Caco-2 (cell line): ENCODE measurements at regions not wholly inside any gene's neighbourhood (a gene's known extent, or its start where the extent isn't known, plus 50 kb on each side); places are given as distances from the start of the nearest gene placed in this dataset.

Experiments
- BruUV-seq: library from RNA; stranded (reverse); fragments of 400-500 nt; replicated peaks from 2 replicates; lab custom pipeline; 2021; lab: Mats Ljungman, UMichigan
- CTCF ChIA-PET: fragments of 300-600 bp; sonication (Branson Sonifier 250); formaldehyde crosslinking; loops from one replicate; lab custom pipeline; 2022; ENCODE audit warnings: antibody characterized with exemption; lab: Charles Lee
- POLR2A ChIA-PET: fragments of 300-600 bp; sonication (Branson Sonifier 250); formaldehyde crosslinking; loops from one replicate; lab custom pipeline; 2022; ENCODE audit warnings: antibody characterized with exemption; lab: Charles Lee
- DNase-seq, 2 experiments: peaks; one replicate each; pipeline versions ENCODE4 v3.0.0 to v3.0.0-alpha.2; 2020 to 2022
- H3K27me3 ChIP-seq: replicated peaks from 2 replicates; pipeline ENCODE4 v1.6.0; 2011; ENCODE audit warnings: low read length; ENCODE audit not compliant: control insufficient read depth, insufficient read depth
- H3K36me3 ChIP-seq: 2 replicates; pipeline ENCODE4 v1.5.1; 2011; ENCODE audit warnings: low read length; ENCODE audit not compliant: control insufficient read depth, insufficient read depth
- H3K4me1 ChIP-seq: fragments of 250-450 bp; sonication (Bioruptor Pico); 2 replicates; pipeline ENCODE4 v1.5.1; 2020; ENCODE audit warnings: mild to moderate bottlenecking
- H3K4me3 ChIP-seq: 2 replicates; pipeline ENCODE4 v1.5.1; 2011; ENCODE audit warnings: low read depth, mild to moderate bottlenecking, control low read depth, low read length
- H3K9me3 ChIP-seq: fragments of 250-450 bp; sonication (Bioruptor Pico); 2 replicates; pipeline ENCODE4 v1.5.1; 2020; ENCODE audit warnings: mild to moderate bottlenecking, moderate library complexity
- H3K27ac Mint-ChIP-seq: one replicate; pipeline ENCODE4 v1.8.0; 2022; ENCODE audit warnings: mixed read lengths; ENCODE audit not compliant: unreplicated experiment
- H3K27me3 Mint-ChIP-seq: one replicate; pipeline ENCODE4 v1.8.0; 2022; ENCODE audit warnings: mixed read lengths; ENCODE audit not compliant: insufficient read depth, unreplicated experiment
- H3K36me3 Mint-ChIP-seq: one replicate; pipeline ENCODE4 v1.8.0; 2022; ENCODE audit warnings: mild to moderate bottlenecking, mixed read lengths; ENCODE audit not compliant: insufficient read depth, unreplicated experiment
- H3K4me1 Mint-ChIP-seq: one replicate; pipeline ENCODE4 v1.8.0; 2022; ENCODE audit warnings: low read depth, mixed read lengths; ENCODE audit not compliant: unreplicated experiment
- H3K4me3 Mint-ChIP-seq: one replicate; pipeline ENCODE4 v1.8.0; 2022; ENCODE audit warnings: mild to moderate bottlenecking, moderate library complexity, mixed read lengths; ENCODE audit not compliant: unreplicated experiment
- H3K9me3 Mint-ChIP-seq: one replicate; pipeline ENCODE4 v1.8.0; 2022; ENCODE audit warnings: mixed read lengths; ENCODE audit not compliant: unreplicated experiment
- intact Hi-C: fragments of 100-400 bp; cut with micrococcal nuclease; formaldehyde crosslinking; loops from one replicate; pipeline ENCODE4 v1.10.0; 2022; ENCODE audit not compliant: unreplicated experiment
- TF ChIP-seq, protein P1 (sequence below), 2 experiments: fragments of 200-600 bp in 1 of 2; IDR thresholded peaks; 1 replicate in 1 of 2; 2 replicates in 1 of 2; pipeline versions ENCODE4 v1.5.1 to v1.8.0; 2011 to 2022; ENCODE audit warnings: antibody characterized with exemption in 1 of 2, control low read depth in 1 of 2, inconsistent platforms in 1 of 2, low read depth in 1 of 2, low read length in 1 of 2, mild to moderate bottlenecking in 1 of 2, moderate library complexity in 1 of 2; ENCODE audit not compliant: insufficient read depth in 1 of 2, severe bottlenecking in 1 of 2, unreplicated experiment in 1 of 2

DNA sequence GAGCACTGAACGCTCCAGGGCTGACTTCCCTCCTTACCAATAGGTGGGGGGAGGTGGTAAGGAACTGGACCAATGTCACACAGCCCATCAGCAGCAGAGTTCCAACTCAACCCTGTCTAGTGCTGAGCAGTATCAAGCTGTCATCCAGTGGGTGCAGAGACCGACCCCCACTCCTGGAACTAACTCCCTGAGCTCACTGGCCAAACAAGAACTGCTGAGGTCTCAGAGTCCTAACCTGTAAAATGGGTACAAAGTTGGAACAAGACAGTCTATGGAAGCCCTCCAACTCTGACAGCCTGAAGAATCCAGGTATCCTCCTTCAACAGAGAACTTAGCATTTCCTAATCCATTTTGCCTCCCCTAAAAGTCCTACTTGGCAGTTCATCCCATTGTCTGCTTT, 91.1 kb upstream of the CLMN start:
- TF ChIP-seq, protein P1, sequence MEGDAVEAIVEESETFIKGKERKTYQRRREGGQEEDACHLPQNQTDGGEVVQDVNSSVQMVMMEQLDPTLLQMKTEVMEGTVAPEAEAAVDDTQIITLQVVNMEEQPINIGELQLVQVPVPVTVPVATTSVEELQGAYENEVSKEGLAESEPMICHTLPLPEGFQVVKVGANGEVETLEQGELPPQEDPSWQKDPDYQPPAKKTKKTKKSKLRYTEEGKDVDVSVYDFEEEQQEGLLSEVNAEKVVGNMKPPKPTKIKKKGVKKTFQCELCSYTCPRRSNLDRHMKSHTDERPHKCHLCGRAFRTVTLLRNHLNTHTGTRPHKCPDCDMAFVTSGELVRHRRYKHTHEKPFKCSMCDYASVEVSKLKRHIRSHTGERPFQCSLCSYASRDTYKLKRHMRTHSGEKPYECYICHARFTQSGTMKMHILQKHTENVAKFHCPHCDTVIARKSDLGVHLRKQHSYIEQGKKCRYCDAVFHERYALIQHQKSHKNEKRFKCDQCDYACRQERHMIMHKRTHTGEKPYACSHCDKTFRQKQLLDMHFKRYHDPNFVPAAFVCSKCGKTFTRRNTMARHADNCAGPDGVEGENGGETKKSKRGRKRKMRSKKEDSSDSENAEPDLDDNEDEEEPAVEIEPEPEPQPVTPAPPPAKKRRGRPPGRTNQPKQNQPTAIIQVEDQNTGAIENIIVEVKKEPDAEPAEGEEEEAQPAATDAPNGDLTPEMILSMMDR (IDR thresholded peaks at IDR 0.05; ENCODE audit: insufficient read depth in 1 of 2, low read depth in 1 of 2, low read length in 1 of 2, severe bottlenecking in 1 of 2, unreplicated experiment in 1 of 2): no peak
- Mint-ChIP-seq H3K4me1 (no peaks in the 10 kb centered on the region), H3K27me3 (no peaks in the 10 kb centered on the region), H3K27ac (no peak overlapping the region), H3K4me3 (no peak overlapping the region), H3K36me3 (no peaks in the 10 kb centered on the region), H3K9me3 (no peaks in the 10 kb centered on the region)
- H3K4me3 ChIP-seq: no peak overlapping the region
- POLR2A ChIA-PET: no interaction called here
- intact Hi-C loops: no loop called here
- no peak for DNase-seq
- no peaks in the 10 kb centered on the region for H3K36me3 ChIP-seq
- no peaks in the 10 kb centered on the region for H3K27me3 ChIP-seq
- H3K9me3 ChIP-seq: no peaks in the 10 kb centered on the region
- no TSS peak for BruUV-seq
- H3K4me1 ChIP-seq: no peaks in the 10 kb centered on the region
- CTCF ChIA-PET: no interaction called here

DNA sequence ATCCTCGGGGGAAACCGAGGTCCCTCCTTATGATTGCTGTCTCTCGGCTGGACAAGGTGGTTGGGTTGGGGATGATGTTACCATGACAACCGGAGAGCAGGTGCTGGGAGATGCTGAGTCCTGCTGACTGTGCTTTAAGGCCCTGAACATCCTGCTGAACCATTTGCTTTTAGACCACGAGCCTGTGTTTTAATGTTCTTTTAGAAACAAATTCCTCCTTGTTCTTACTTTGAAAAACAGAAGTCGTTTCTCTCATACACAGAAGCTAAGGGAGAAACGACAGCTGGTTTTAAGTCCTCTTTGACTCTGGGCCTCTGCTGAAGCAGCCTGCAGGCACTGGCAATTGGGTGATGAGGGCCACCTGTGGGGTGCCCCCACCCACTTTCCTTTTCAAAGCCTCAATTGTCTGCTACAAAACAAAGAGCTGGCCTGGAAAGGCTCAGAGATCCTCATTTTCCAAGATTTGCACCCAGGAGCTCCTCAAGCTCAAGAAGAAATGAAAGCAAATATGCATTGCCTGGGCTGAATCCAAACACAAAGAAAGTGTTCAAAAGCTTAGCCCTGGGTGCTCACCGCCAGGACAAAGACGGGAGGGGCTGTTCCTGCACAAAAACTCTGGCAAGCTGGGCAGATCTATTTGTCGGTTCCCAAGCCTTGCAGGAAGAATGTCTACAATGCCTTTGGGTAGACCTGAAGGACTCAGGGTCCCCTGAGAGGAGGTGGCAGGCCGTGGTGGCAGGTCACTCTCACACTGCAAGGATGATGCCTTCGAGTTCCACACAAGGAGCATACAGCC, 90.0 kb upstream of the CLMN start:
- POLR2A ChIA-PET: no interaction called here
- H3K36me3 Mint-ChIP-seq: no peaks in the 10 kb centered on the region
- CTCF ChIA-PET: interaction anchor here (0.5 kb wide), 1 partner anchor 181 kb away, joined by 3 read pairs; no protein-coding TSS in a partner anchor

DNA sequence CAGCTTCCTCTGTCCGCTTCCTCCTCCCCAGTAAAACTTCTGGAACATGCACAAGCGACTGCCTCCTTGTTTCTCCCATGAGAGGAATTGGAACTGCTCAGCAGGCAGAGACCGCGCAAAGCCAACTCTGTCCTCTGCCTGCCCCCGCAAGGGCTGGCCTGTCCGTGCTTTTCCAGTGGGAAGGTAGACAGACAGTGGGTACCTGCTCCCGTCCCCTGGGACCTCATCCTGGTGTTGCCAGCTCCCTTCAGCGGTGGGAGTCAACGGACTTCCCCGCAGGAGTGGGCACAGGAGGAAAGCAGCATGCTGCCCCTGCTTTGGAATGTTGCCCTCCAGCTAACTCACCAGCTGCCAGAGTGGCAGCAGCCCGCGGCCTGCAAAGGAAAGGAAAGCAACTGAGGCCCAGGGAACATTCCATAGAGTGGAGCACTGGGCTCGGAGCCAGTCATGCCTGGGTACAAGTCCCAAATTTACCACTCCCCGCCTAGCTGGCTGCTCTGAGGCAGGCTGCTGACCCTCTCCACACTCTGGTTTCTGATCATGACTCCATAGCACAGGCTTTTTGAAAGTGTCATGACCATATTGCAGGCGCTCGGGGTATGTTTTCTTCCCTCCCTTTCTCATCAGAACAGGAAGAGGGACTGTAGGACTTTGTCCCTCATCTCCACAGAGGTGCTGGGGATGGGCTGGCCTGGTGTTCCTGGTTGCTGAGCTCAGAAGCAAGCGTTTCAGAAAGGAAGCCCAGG, 89.2 kb upstream of the CLMN start:
- Mint-ChIP-seq H3K27me3 (no peaks in the 10 kb centered on the region), H3K4me1 (no peaks in the 10 kb centered on the region), H3K4me3 (no peak overlapping the region), H3K27ac (no peak overlapping the region), H3K36me3 (no peaks in the 10 kb centered on the region), H3K9me3 (no peaks in the 10 kb centered on the region)
- intact Hi-C loops: no loop called here
- ChIA-PET CTCF (interaction anchor here (0.5 kb wide), 1 partner anchor 180 kb away, joined by 3 read pairs; no protein-coding TSS in a partner anchor), POLR2A (no interaction called here)
- TF ChIP-seq, protein P1 (IDR thresholded peaks at IDR 0.05; ENCODE audit: insufficient read depth in 1 of 2, low read depth in 1 of 2, low read length in 1 of 2, severe bottlenecking in 1 of 2, unreplicated experiment in 1 of 2): no peak
- DNase-seq: no peak
- Histone ChIP-seq H3K4me3 (no peak overlapping the region), H3K4me1 (no peaks in the 10 kb centered on the region), H3K36me3 (no peaks in the 10 kb centered on the region), H3K9me3 (no peaks in the 10 kb centered on the region), H3K27me3 (no peaks in the 10 kb centered on the region)
- BruUV-seq: no TSS peak

More for the DNA sequence above, 90.0 kb upstream of the CLMN start:
- Mint-ChIP-seq H3K27ac (no peak overlapping the region), H3K9me3 (no peaks in the 10 kb centered on the region), H3K27me3 (no peaks in the 10 kb centered on the region), H3K4me1 (no peaks in the 10 kb centered on the region), H3K4me3 (no peak overlapping the region)
- TF ChIP-seq, protein P1 (IDR thresholded peaks at IDR 0.05; ENCODE audit: insufficient read depth in 1 of 2, low read depth in 1 of 2, low read length in 1 of 2, severe bottlenecking in 1 of 2, unreplicated experiment in 1 of 2): no peak
- H3K4me3 ChIP-seq: no peak overlapping the region
- BruUV-seq: no TSS peak
- intact Hi-C loops: no loop called here
- DNase-seq: no peak
- no peaks in the 10 kb centered on the region for H3K27me3 ChIP-seq
- H3K4me1 ChIP-seq: no peaks in the 10 kb centered on the region
- H3K9me3 ChIP-seq: no peaks in the 10 kb centered on the region
- no peaks in the 10 kb centered on the region for H3K36me3 ChIP-seq
